ENCODE measurements at regions not wholly inside any gene's neighbourhood (a gene's known extent, or its start where the extent isn't known, plus 50 kb on each side); places are given as distances from the start of the nearest gene placed in this dataset.

GRCh38 chr16:85430523-85431421 lies 182.3 kb upstream of the GSE1 start:
- no peak for DNase-seq

GRCh38 chr16:85431431-85432124 lies 181.5 kb upstream of the GSE1 start:
- no peak for DNase-seq

DNA sequence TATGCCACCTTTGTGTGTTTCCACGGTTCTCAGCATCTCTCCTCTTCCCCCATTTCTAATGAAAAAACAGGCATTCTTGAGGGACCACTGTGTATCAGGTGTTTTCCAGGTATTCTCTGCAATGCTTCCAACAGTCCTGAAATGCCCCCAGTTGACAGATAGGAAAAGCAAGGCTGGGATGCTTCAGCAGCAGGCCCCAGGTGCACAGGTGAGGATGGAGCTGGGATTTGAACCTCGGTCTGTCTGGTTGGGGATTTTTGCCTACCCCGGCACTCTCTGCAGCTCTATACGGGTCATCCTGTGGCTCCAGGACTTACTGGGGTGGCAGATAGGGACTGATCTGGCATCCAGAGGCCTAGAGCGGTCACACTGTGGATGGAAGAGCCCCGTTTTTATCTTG lies 180.5 kb upstream of the GSE1 start:
- DNase-seq, result no peak

- DNase-seq, result no peak
Observed at GRCh38 chr16:85433477-85433876, 179.6 kb upstream of the GSE1 start.

DNA sequence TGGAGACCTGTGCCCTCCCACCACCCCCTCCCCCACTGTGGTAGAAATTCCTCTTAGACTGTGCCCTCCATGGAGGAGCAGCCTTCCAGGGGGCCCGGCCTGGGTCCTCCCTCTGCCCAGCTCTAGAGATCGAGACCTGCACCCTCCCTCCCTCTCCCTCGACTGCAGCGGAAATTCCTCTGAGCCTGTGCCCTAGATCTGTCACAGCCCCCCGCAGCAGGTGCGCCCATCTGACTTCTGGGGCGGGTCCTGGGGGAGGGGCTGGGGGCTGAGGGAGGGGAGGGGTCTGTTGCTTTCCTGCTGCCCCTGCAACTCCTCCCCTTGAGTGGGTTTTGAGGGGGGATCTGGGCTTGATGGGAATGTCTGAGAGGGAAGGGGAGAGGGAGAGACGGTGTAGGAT lies 177.8 kb upstream of the GSE1 start:
- no peak for DNase-seq

- DNase-seq, result no peak
Observed at GRCh38 chr16:85435700-85436099, 177.4 kb upstream of the GSE1 start.

- no peak for DNase-seq
Observed at GRCh38 chr16:85436207-85436606, 176.9 kb upstream of the GSE1 start.

DNA sequence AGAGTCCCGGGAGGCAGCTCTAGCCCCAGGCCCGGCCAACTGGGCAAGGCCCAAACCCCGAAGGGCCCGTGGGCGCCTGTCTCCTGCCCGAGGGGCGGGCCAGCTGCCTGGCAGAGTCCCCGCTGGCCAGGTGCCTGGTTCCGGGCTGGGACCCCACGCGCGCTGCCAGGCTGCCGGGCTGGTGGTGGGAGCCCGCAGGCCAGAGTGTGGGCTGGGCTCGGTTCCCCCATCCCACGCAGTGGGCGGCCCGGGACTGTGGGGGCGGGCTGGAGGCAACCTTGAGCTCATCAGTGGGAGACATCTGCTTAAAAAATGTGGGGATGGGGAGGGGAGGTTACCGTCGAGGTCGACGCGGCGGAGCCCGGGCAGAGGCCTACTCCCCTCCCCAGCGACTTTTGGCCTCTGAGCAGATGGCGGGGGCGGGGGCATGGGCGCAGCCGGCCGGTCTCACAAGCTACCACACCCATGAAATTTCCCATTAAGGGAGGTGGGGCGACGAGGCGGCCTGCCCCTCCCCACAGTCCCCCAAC lies 176.4 kb upstream of the GSE1 start:
- DNase-seq, result peak; percentile 83

DNA sequence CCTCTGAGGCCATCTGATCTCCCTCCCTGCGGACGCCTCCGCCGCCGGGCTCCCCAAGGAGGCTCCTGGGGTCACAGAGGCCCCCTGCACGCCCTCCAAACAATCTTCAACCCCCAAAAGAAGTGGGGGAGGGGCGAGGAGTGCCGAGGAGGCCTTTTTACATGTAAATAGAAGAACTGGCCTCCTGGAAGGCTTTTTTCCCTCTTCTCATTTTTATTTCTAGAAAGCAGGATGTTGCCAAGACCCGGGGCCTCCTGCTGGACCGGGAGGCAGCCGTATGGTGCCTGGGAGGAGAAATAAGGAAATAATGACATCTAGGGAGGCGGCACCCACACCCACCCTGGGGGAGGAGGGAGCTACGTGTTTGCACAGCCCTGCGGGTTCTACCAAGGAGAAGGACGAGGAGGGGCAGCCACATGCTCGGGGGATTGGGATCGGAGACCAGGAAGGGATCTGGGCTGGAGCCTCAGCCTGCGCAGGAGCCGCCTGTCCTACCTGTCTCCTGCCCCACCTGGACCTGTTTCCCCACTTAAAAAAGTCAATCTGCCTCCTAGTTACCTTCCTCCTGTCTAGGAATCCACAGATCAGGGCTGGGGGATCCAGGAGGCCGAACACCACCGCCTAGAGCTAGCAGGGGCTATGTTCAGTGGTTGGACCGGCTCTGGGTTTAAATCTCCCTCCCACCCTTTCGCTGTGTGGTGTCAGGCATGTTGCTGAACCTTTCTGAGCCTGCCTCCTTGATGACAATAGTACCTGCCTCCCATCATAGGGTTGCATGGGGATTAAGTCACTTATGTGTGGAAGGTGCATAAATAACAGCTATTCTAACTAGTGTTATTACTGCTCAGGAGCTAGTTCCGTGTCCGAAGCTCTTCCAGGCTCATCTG lies 175.7 kb upstream of the GSE1 start:
- DNase-seq, result peak; percentile 77

GRCh38 chr16:85438981-85439685 lies 174.0 kb upstream of the GSE1 start:
- DNase-seq, result no peak

DNA sequence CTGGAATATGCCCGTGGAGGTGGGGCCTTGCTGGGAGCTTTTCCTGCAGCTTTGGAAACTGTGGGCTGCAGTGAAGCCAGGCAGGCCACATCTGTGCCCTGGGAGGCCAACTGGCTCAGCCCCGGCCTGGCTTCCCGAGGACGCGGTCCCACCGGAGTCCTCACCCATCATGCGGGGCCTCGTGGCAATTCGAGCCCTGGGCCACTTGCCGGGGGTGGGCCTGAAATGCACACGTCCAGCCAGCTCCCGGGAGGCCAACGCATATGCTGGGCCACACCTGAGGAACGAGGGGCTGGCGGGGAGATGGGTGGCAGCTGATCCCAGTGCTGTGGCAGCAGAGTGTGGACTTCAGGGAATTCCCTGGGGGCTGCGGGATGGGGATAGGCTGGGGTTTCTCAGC lies 172.4 kb upstream of the GSE1 start:
- DNase-seq, result no peak

DNA sequence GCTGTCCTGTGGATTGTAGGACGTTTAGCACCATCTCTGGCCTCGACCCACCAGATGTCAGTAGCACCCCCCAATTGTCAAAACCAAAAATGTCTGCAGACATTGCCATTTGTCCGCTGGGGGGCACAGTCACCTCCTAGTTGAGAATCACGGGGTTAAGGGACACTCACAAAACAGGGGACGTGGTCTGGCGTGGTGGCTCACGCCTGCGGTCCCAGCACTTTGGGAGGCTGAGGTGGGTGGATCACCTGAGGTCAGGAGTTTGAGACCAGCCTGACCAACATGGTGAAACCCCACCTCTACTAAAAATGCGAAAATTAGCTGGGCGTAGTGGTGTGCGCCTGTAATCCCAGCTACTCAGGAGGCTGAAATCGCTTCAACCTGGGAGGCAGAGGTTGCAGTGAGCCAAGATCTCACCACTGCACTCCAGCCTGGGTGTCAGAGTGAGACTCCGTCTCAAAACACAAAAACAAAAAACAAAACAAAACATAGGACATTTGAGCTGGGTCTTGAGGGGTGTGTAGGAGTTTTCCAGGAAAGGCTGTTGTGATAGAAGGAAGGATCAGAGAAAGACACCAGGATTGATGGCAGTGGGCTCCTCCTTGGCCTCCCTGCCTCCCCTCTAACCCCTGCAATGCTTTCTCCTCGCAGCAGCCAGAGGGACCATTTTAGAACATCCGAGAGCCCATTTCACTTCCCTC lies 171.8 kb upstream of the GSE1 start:
- DNase-seq, result no peak

DNA sequence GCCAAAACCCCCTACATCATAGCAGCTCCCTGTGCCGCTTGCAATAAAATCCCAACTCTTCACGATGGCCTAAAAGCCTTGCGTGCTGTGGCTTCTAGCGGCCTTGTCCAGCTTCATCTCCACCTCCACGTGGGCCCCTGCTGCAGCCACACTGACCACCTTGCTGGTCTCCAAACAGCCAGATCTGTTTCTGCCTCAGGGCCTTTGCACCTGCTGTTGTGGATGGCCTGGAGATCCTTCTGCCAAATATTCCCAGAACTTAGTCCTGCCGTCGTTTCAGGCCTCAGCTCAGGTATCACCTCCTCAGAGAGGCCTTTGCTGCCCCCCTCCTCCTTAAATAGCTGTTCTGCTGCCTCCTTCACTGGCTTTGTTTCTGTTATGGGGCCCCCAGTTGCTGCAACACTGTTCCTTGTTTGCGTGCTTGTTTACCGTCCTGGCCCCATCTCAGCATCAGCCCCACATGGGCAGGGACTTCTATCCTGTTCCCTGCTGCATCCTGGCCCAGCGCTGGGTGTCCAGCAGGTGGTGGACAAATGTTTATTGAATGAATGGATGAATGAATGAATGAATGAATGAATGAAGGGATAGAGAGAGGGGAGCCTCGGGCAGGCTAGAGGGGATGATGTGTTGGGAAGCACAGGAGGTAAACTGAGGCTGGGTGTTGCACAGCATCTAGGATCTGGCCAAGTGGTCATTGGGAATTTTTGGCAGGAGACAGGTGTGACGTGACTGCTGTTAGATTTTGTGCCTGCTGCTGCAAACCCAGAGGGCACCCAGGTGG lies 171.0 kb upstream of the GSE1 start:
- DNase-seq, result no peak

DNA sequence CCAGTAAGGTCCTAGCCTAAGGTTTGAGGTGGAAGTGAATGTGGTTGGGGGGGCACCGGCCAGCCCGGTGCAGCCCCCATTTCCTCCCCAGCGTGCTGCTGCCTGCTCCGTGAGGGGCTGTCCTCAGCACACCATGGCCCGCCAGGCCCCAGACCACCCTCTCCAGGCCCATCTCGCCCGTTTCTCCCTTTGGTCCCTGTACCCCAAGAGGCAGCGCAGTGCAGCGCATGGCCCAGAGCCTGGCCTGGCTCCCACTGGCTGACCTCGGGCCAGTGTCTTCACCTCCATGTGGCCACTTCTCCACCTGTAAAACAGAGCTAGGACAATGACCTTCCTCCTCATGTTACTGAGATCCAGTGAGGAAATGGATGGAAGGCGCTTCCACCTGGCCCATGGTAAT lies 170.0 kb upstream of the GSE1 start:
- no peak for DNase-seq

GRCh38 chr16:85443531-85443930 lies 169.6 kb upstream of the GSE1 start:
- DNase-seq, result no peak

GRCh38 chr16:85445064-85445778 lies 167.9 kb upstream of the GSE1 start:
- DNase-seq, result no peak

- DNase-seq, result no peak
Observed at GRCh38 chr16:85445779-85446222, 167.3 kb upstream of the GSE1 start.

GRCh38 chr16:85446951-85447692 lies 166.0 kb upstream of the GSE1 start:
- DNase-seq, result no peak

DNA sequence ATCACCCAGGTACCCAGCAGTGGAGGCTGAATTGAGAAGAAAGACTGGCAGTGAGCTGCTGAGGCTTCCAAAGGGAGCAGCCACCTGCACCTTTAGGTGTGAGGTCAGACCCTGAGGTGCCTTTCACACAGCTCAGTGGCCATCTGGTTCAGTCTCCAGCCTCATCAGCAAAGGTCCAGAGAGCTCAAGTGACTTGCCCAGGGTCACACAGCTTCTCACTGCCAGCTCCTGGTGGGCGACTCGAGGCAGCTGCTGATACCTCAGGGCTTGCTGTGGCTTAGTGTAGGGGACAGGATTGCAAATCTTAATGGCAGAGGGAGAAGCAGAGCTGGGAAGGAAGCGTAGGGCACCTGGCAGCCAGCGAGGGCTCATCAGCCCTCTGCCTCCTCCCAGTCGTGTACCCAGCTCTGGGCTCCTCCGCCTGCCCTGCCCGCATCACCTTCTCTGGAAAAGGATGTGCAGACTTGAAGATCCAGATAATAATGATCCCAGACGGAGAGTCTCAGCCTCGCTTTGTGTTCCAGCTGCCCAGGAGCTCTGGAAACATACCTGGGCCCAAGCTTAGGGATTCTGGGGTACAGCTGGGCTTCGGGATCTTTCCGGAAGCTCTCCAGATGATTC lies 165.3 kb upstream of the GSE1 start:
- DNase-seq, result no peak

Data from right hindlimb (tissue), 1 donor.